Activated B cell treated with CpG ODN at 0.5 μM for 24 hours (primary cell): ENCODE measurements at regions not wholly inside any gene's neighbourhood (a gene's known extent, or its start where the extent isn't known, plus 50 kb on each side); places are given as distances from the start of the nearest gene placed in this dataset.

ENCODE experiments used
- ATAC-seq: fragments of 200-7000 bp; cut with Tn5 transposase; one replicate; pipeline ENCODE4 v1.10.0; 2021; ENCODE audit warnings: low read depth, mild to moderate bottlenecking, moderate library complexity
- CTCF ChIA-PET: fragments of 350-600 bp; sonication (Branson Sonifier 250); formaldehyde crosslinking; loops from one replicate; lab custom pipeline; 2021; ENCODE audit warnings: antibody characterized with exemption; lab: Charles Lee
- POLR2A ChIA-PET: fragments of 350-600 bp; sonication (Branson Sonifier 250); formaldehyde crosslinking; loops from one replicate; lab custom pipeline; 2021; ENCODE audit warnings: antibody characterized with exemption; lab: Charles Lee
- DNase-seq: peaks from one replicate; pipeline ENCODE4 v3.0.0; 2022
- H3K27ac Mint-ChIP-seq: one replicate; pipeline ENCODE4 v1.8.0; 2020; ENCODE audit warnings: mixed read lengths
- H3K27me3 Mint-ChIP-seq: one replicate; pipeline ENCODE4 v1.8.0; 2021; ENCODE audit warnings: mixed read lengths
- H3K36me3 Mint-ChIP-seq: one replicate; pipeline ENCODE4 v1.8.0; 2021; ENCODE audit warnings: low read depth, mixed read lengths
- H3K4me1 Mint-ChIP-seq: one replicate; pipeline ENCODE4 v1.8.0; 2021; ENCODE audit warnings: mixed read lengths
- H3K4me3 Mint-ChIP-seq: one replicate; pipeline ENCODE4 v1.8.0; 2020; ENCODE audit warnings: mild to moderate bottlenecking, mixed read lengths
- H3K9me3 Mint-ChIP-seq: one replicate; pipeline ENCODE4 v1.8.0; 2020; ENCODE audit warnings: mixed read lengths
- intact Hi-C: fragments of 100-400 bp; cut with micrococcal nuclease; formaldehyde crosslinking; loops from one replicate; pipeline ENCODE4 v1.15.1; 2024
- TF ChIP-seq, protein P1 (sequence below): fragments of 200-600 bp; IDR thresholded peaks from one replicate; pipeline ENCODE4 v1.8.0; 2022; ENCODE audit warnings: antibody characterized with exemption, mild to moderate bottlenecking

DNA sequence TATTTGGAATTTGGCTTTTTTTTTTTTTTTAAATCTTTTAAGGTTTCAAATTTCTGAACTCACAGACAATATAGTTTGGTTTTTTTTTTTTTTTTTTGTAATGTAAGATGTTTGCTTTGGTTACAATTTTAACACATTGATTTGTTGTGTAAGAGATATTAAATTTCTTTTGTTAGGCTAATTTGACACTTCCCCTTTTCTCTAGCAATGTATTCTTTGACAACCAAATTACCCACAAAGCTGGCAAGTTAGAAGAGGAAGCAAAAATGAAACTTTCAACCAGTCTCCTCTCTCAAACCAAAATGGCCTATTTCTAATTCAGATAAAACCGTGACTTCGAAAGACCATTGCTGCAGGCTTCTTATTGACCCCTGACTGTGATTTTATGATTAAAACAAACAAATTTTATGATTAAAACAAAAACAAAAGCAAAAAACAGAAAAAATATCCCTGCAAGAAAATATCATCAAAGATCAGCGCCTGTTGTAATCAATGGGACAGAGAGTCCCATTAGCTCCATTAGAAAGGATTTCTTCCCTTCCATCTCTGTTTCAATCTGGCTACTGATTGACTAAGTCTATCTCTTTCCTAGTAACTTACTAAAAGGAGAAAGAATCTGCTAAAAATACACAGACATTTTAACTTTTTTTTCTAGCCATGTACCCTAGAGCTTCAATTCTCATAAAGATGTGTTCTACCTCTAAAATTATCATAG lies 489.2 kb downstream of the MDFIC start:
- POLR2A ChIA-PET, result interaction anchor here (0.6 to 0.7 kb wide), 2 partner anchors 129 to 456 kb away, joined by 3 to 9 read pairs; no protein-coding TSS in a partner anchor

DNA sequence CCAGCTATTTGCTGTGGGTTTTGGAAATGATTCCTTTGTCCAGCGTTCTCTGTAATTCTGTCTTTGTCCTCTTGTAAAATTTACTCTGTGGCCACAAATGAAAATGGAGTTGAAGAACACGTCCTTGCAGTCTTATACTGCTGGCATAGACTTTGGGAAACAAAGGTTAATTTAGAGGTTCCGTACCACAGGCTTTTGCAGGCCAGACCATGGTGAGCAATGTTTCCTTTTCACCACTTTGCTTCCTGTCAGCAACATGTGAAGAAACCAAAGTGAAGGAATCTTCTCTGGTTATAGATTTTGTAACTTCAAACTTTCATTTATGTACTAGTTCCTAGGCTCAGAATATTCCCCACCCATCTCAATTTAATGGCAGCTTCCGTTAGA lies 488.5 kb downstream of the MDFIC start:
- CTCF ChIA-PET, result no interaction called here
- H3K27me3 Mint-ChIP-seq, result peaks cover 2% of the 10 kb centered on the region
- H3K4me1 Mint-ChIP-seq, result peaks cover 27% of the 10 kb centered on the region
- no peak overlapping the region for H3K4me3 Mint-ChIP-seq
- DNase-seq, result no peak
- TF ChIP-seq, protein P1, sequence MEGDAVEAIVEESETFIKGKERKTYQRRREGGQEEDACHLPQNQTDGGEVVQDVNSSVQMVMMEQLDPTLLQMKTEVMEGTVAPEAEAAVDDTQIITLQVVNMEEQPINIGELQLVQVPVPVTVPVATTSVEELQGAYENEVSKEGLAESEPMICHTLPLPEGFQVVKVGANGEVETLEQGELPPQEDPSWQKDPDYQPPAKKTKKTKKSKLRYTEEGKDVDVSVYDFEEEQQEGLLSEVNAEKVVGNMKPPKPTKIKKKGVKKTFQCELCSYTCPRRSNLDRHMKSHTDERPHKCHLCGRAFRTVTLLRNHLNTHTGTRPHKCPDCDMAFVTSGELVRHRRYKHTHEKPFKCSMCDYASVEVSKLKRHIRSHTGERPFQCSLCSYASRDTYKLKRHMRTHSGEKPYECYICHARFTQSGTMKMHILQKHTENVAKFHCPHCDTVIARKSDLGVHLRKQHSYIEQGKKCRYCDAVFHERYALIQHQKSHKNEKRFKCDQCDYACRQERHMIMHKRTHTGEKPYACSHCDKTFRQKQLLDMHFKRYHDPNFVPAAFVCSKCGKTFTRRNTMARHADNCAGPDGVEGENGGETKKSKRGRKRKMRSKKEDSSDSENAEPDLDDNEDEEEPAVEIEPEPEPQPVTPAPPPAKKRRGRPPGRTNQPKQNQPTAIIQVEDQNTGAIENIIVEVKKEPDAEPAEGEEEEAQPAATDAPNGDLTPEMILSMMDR, result no peak
- H3K36me3 Mint-ChIP-seq, result peaks cover 5% of the 10 kb centered on the region
- POLR2A ChIA-PET, result no interaction called here
- peak overlapping the region; percentile 32 for H3K27ac Mint-ChIP-seq
- peaks cover 2% of the 10 kb centered on the region for H3K9me3 Mint-ChIP-seq
- intact Hi-C loops, result loop anchor here (2.0 to 5.0 kb wide), 2 partner anchors 24 to 53 kb away; no protein-coding TSS in a partner anchor
- peak; percentile 21 for ATAC-seq

More for the DNA sequence above, 489.2 kb downstream of the MDFIC start:
- Mint-ChIP-seq H3K9me3 (peaks cover 2% of the 10 kb centered on the region), H3K4me1 (peaks cover 27% of the 10 kb centered on the region), H3K36me3 (peaks cover 5% of the 10 kb centered on the region), H3K27ac (peak overlapping the region; percentile 91), H3K4me3 (peak overlapping the region; percentile 73), H3K27me3 (peaks cover 2% of the 10 kb centered on the region)
- TF ChIP-seq, protein P1, result no peak
- ATAC-seq (peak; percentile 86), DNase-seq (no peak)
- CTCF ChIA-PET, result interaction anchor here (0.7 kb wide), 1 partner anchor 517 kb away, joined by 3 read pairs; no protein-coding TSS in a partner anchor
- intact Hi-C loops, result loop anchor here (2.0 to 5.0 kb wide), 2 partner anchors 24 to 54 kb away; no protein-coding TSS in a partner anchor

DNA sequence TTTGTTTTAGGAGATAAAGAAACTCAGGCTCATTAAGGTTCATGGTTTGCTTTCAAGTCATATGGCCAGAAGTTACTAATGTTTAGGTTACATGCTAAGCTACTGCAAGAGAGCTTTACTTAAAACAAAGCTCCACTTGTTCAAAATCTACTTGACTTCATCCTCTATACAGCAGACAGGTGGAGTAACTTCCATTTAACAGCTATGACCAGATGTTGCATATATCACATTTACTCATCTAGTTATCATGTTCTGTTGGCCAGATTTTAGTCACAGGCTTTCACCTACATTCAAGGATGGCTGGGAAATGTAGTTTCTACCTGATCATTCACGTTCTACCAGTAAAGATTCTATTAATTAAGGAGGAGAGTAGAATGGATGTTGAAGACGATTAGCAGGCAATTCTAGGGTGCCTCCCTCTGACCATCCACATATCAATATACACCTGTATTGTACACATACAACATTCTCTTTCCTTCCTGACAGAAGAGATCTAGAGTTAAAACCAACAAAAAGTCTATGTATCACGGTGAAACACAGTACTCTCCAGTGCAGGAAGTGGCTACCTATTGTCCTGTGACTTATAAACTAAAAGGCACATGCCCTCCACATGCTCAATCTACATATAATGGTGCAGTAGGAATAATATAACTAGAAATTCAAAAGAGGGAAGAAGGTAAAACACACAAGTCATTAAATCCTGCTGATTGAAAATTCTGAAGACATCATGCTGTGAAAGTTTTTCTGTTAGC lies 488.0 kb downstream of the MDFIC start:
- H3K4me1 Mint-ChIP-seq, result peaks cover 27% of the 10 kb centered on the region
- H3K36me3 Mint-ChIP-seq, result peaks cover 5% of the 10 kb centered on the region
- DNase-seq (no peak), ATAC-seq (no peak)
- TF ChIP-seq, protein P1, result no peak
- ChIA-PET POLR2A (no interaction called here), CTCF (no interaction called here)
- peak overlapping the region; percentile 32 for H3K27ac Mint-ChIP-seq
- intact Hi-C loops, result loop anchor here (2.0 to 5.0 kb wide), 2 partner anchors 25 to 53 kb away; no protein-coding TSS in a partner anchor
- peaks cover 2% of the 10 kb centered on the region for H3K27me3 Mint-ChIP-seq
- H3K9me3 Mint-ChIP-seq, result peaks cover 2% of the 10 kb centered on the region
- no peak overlapping the region for H3K4me3 Mint-ChIP-seq

DNA sequence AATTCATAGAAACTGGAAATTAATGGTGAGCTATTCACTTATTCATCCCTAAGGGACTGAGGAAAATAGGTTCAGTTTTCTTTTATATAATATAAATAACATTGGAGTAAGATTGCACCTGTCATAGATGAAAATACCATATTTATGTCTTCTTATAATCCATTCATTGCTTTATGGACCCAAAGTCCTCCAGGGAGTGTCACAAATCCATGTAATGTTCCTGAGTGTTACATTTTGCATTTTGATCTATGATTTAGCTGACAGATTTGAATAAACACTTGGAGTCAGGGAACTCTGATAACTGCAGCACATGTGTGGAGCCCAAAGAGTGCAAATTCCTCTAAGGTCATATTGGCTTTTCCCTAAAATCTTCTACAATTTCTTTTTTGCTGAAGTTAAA lies 484.3 kb downstream of the MDFIC start:
- POLR2A ChIA-PET, result no interaction called here

More for the DNA sequence above, 484.3 kb downstream of the MDFIC start:
- H3K27ac Mint-ChIP-seq, result no peak overlapping the region
- TF ChIP-seq, protein P1, result no peak
- H3K4me3 Mint-ChIP-seq, result no peak overlapping the region
- no peaks in the 10 kb centered on the region for H3K27me3 Mint-ChIP-seq
- H3K36me3 Mint-ChIP-seq, result peaks cover 4% of the 10 kb centered on the region
- intact Hi-C loops, result no loop called here
- H3K4me1 Mint-ChIP-seq, result peaks cover 17% of the 10 kb centered on the region
- no peak for ATAC-seq
- CTCF ChIA-PET, result no interaction called here
- peaks cover 13% of the 10 kb centered on the region for H3K9me3 Mint-ChIP-seq
- no peak for DNase-seq
